HG03045 (cell line): ENCODE measurements at regions not wholly inside any gene's neighbourhood (a gene's known extent, or its start where the extent isn't known, plus 50 kb on each side); places are given as distances from the start of the nearest gene placed in this dataset.

Experiments
- ATAC-seq: cut with Tn5 transposase; IDR thresholded peaks from one replicate; pipeline ENCODE4 v1.9.1; 2021; ENCODE audit warnings: mild to moderate bottlenecking, moderate library complexity; ENCODE audit not compliant: unreplicated experiment

DNA sequence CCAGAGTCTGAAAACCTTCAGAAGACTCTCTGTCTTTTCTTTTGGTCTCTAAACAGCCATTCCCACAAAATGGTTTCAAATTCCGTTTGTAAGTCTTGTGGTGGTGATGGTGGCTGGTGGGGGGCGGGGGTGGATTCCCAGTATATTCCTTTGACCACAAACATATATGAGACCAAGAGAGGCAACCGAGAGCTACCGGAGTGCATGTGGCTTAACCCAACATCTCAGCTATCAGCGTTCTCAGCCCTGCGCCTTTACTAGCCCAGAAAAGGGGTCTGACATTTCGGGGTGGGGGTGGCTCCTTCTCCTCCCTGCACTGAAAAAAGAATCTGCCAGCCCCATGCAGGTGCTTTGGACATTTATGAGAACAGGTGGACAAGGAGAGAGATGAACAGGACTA, 621.1 kb downstream of the ACTR3B start:
- no peak for ATAC-seq

DNA sequence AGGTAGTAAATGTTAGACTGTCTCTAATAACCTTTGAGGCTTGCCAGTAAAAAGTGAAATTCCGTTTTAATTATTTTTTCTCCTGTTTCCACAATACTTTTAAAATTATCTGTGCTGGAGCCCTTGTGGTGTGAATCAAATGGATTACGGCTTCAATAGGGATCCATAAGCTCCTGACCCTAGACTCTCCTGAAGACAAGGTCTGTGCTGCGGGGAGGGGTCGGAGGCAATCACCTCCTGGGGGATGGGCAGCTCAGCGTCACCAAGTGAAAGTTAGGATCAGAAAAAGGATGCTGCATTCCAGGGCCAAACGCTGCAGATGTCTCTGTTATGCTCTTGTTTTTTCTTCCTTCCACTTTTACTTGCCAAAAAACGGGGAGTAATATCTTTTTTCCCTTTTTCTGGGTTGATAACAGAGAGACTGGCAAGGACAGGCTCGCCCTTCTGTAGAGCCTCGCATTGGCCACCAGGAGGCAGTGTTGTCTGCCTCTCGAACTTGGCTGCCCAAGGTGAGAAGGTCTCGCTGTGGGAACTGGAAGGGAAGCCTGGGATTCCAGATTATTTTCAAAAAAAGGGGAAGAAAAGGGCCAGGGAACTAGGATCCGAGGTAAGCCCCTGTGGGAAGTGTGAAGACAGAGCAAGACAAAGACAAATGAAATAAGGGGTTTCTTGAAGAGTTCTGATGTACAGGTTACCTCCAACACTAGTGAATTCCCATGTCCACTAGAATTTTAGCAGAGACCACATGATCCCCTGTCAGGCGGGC, 621.9 kb downstream of the ACTR3B start:
- peak; percentile 57 for ATAC-seq

DNA sequence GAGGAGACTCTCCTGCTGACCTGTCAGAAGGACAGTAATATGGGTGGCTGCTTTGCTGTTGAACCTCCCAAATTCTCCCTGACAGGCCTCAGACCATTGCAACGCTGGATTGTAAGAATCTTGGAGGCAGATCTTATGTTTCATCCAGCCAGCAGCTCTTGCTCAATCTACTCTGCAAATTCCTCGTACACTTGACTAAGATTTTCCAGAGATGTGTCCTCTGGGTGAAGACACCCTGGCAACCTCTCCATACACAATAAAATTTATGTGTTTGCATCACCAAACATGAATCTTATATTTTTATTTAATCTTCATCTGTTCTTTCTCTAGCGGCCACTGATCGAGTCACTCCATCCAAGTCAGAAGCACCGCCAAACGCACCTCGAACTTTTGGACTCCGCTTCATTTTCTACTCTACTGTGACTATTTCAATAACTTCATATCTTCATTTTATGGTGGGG, 623.1 kb downstream of the ACTR3B start:
- no peak for ATAC-seq

DNA sequence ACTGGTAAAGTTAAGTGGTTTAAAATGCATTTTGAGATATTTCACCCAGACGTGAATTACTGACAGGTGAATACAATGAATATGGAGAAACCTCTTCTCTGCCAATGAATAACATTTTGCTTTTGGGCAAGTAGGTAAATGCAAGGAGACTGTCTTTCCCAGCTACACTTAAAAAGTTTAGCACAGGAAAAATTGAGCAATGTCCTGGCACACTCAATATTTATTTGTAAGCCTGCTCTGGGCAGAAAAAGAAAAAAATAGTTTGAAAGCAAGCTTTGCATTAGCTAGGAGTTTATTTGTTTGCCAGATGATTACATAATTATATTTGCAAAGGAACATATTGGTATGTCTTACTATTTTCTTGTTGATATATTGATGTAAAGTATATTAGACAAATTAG, 624.2 kb downstream of the ACTR3B start:
- no peak for ATAC-seq

DNA sequence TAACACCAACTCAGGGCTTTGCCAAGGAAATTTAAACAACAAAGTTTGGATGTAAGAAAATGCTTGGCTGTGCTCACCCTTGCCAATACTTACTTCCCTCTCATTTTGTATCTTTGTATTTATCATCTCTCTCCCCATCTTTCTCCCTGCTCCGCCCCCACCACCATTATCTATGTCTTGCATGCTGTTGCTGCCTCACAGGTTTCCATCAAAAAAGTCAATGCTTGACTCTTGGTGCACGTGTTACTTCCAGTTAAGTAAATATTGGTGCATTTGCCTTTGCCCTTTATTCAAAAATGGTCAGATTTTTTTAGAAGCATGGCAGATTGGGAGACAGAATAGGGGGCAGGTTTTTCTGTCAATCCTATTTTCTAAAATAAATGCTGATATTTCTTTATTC, 626.0 kb downstream of the ACTR3B start:
- ATAC-seq = no peak

DNA sequence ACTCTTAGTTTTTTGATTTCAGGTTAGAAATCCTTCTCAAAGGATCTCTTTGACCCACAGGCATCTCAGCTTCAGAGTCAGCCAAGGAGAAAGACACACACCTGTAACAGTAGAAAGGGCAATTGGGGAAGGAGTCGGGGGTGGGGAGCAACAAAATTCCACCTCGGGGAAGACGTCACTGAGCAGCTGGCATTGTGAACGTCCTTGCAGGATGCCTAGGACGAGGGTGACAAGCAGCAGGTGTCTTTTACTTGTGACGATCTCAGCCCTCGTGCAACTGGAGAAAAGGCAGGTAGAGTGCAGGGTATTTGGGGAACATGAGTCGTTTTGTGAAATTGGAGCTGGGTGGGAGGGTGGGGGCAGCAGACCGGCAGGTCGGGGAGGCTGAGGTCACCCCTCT, 627.0 kb downstream of the ACTR3B start:
- no peak for ATAC-seq

DNA sequence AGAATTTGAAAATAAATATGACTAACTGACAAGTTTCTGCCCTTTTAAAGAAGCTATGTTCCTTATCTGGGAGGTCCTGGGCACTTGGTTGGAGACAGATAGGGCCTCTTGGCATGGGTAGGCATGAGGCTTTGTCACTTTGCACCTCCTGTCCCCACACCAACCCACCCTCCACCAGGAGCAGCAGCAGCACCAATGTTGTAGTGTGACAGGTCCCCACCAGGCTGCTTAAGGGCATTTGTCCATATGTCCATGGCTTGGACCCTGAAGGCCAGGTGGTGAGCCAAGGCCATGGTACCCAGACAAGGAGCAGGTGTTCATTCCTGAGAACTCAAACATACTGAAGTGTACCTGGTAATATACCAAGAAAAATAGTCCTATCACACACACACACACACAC, 629.1 kb downstream of the ACTR3B start:
- ATAC-seq = no peak

DNA sequence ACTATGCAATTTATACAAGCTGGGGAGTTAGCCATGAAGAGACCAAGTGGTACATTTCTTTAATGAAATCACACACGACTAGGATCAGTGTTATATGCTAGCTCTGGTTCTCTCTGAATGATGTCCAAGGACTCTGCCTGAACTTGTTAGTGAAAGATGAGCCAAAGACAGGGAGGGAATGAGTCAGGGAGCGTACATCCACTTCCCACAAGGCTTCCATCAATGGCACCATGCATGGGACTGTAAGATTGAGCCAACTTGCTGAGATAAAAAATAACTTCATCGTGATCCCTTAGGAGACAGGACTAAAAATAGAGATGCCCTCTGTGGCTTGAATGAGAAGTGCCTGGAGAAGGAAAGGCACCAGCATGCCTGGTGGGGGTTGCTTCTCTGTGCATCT, 629.7 kb downstream of the ACTR3B start:
- ATAC-seq = no peak

DNA sequence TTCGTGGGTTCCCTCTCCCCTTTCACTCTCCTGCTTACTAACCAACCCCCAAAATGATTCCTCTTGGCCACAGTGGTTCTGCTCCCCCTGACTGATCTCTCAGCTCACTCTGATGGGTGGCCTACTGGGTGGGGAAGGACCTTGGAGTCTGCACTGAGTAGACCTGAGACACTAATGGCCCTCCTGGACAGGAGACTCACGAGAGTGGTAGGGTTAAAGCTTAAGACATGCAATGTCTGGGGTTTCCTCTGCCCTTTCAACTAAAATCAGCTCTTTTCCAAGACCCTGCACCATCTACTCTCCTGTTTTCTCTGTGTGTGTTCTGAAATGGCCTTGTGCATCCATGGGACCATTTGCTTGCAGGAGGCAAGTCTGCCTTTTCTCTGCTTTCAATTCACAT, 631.4 kb downstream of the ACTR3B start:
- no peak for ATAC-seq

DNA sequence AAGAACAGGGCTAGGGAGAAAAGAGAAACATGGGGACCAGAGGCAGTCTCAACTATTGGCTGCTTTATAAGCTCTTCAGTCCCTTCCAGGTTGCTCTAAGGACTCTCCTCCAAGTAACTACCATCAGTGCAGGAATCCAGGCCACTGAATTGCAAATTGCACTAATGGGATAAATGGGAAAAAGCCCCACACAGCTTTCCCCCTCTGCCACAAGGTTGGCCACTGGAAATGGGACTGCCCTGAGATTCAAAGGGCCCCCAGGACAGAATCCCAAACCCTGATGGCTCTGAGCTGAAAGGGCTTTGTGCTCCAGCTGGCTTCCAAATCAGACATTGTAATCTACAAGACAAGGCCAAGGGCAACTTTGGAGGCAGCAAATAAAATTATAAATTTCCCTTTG, 633.2 kb downstream of the ACTR3B start:
- no peak for ATAC-seq

DNA sequence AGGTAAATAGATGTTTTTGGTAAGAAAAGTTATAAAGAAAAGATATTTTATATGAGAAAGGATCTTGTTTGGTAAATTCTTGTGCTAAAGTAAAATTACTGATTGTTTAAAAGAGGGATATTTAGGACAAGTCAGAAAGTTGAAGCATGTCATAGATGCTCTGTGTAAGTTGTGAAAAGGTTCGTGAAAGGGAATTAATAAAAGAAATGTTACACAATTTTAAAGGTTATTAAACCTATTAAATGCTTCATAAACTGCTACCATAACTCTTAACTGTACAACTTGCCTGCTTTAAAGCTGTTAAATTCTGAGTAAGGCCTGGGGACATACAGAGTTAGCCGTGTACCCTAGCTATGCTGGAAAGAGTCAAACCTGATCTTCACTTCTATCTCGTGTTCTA, 634.1 kb downstream of the ACTR3B start:
- no peak for ATAC-seq

DNA sequence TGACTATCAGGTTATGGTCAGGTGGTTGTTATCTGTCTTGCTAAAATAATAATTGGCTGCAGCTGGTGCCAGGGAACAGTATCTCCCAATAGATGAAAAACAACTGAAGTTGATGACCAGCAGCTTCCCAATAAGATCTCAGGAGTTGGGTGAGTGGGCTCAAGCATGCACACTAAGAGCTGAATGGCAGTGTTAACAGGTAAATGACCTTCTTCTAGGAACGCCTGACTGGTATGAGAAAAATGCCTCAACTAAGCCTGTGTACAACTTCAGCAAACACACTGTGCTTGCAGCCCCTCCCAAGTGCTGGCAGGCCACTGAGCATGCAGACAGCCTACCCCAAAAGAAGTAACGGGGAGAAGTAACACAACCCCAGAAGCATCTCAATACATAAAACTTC, 636.9 kb downstream of the ACTR3B start:
- ATAC-seq = no peak

DNA sequence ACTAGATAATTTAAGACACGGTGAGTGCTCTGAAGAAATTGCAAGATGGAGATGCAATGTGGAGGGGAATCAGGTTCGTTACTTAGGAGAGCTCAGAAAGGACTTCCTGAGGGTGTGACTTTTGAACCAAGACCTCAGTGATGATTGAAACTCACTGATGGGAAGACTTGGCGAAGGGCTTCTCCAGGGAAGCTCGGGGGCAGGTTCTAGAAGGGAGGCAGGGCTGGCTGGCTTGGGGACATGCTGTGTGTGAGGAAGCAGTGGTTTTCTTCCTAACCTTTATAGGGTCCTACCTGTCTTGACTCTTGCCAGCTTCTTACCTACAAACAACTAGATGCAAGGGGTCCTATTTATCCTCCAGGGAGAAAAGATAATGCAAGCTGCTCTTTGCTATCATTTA, 637.9 kb downstream of the ACTR3B start:
- no peak for ATAC-seq

DNA sequence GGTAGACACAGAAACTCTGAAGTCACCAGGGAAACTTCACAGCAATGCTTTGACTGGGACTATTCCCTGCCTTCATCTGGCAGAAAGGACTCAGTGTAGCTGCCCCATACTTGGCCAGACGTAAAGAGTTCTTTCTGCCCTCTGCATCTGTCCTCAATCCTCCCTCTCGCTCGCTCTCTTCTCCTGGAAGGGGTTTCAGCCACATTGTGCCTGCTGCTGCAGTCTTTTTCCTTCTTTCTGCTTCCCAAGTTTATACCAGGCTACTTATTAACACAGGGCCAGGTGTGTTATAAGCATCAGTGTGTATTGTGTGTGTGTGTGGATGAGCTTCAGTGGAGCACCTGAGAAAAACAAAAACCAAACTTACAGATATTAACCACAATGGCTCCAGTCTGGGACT, 638.4 kb downstream of the ACTR3B start:
- no peak for ATAC-seq

DNA sequence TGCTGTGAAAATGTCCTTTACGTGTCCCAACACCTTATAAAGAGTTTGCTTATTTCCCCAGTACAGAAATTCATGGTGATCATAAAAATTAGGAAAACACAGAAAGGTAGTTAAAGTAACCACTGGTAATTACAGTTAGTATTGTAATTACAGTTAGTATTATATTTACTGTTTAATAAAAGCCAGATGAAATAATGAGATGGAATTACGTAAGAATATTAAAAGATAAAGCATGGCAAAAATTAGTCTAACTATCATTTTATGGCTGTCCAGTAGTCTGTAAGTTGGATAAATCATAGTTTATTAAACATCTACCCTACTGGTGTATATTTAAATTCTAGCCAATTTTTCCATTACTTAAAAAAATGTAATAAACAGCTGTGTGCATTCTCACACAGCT, 638.8 kb downstream of the ACTR3B start:
- no peak for ATAC-seq

DNA sequence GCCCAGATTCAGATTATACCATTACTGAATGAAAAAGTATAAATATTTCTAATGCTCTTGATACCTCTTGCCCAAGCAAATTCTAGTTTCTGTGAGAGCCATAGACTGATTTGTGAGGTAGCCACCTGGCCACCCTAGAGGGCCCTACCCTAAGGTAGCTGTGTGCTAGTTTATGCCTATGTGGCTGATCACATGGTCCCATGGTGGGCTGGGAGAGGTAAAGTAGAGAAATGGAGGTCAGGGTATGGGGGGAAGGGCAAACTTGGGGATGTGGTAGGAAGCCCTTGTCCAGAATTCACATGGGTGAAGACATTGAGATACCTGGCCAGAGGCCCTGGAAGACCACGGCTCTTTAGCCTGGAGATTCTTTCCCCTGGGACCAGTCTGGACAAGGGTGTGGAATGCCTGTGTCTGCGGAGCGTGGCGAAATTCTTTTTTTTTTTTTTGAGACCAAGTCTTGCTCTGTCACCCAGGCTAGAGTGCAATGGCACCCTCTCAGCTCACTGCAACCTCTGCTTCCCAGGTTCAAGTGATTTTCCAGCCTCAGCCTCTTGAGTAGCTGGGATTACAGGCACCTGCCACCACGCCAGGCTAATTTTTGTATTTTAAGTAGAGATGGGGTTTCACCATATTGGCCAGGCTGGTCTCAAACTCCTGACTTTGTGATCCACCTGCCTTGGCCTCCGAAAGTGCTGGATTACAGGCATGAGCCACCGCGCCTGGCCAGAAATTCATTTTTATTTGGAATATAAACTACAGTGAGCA, 639.4 kb downstream of the ACTR3B start:
- ATAC-seq = no peak

DNA sequence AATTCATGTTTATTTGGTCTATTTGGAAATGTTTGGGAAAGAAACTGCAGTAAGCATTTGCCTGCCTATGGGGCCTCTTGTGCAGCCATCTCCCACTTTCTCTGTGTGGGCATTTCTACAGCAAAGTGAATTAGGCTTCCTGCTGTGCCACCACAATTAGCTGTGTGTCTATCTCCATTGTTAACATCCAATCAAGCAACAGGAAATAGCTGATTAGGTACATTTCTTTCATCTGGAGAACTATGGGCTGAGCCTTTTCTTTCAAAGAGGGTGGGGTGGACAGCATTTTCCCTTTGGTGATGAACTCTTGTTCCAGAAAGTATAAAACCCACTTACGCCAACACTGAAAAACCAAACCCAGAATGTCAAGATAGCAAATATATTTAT, 640.0 kb downstream of the ACTR3B start:
- ATAC-seq = no peak

DNA sequence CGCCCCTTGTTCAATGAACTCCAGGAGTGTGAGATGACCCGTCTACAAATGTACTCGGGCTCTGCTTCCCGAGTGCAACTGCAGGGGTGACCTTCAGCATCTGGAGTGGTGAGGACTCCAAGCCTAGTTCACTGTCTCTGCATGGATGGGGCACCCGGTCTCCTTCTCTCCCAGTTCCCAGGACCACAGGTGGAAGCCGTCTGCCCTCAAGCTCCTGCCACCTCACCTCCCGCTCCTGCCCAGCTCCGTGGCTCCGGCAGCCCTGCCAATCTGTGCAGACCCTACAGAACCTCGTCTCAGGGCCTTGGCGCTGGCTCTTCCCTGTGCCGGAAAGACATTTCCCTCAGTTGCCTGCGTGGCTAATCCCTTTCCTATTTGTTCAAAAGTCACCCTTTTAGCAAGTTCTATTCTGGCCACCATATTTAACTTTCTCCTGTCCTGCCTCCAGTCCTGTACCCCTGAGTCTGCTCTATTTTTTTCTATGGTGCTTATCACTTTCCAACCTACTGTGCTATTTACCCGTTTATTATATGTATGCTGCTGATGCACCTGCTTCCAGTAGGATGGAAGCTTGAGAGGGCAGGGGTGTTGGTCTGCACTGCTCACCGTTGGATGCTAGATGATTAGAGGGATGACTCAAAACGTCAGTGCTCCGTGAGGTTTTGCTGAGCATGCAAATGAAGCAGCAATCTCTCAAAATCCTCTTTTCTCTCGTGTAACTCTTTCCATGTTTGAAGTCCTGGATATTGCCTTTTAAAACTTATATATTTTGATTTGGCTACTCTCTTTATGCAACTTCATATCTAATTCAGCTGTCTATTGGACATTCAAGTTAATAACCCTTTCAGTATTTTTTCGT, 641.4 kb downstream of the ACTR3B start:
- no peak for ATAC-seq

DNA sequence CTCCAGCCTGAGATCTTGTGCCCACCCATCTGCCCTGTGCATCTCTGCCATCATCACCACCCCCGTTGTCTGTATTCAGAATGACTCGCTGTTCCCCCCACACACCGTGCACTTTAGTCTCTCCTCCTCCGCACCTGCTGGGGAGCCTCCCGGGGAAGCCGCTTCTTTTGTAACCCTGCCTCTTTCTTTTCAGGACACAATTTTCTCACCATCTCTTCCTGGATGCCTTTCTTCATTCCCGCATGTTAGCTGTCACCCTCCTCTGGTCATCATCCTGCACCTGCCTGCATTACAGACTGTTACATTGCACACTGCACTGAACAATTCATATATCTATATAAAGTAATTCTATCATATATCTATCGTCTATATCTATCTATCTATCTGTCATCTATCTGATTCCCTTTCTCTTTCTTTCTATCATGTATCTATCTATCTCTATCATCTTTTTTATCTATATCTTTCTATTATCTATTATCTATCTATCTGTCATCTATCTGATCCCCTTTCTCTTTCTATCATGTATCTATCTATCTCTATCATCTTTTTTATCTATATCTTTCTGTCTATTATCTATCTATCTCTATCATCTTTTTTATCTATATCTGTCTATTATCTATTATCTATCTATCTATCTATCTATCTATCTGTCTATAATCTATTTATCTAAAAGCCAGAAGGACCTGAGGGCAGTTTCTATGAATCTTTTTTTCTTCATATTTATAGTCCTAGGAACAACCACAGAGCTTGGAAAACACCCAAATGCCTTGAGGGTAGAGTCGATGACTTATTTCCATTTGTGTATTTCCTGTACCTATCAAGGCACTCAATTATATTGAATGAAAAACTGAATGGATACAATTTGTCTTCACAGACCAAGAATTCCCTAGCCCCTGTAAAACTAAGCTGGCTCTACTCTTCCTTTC, 642.5 kb downstream of the ACTR3B start:
- ATAC-seq = no peak

DNA sequence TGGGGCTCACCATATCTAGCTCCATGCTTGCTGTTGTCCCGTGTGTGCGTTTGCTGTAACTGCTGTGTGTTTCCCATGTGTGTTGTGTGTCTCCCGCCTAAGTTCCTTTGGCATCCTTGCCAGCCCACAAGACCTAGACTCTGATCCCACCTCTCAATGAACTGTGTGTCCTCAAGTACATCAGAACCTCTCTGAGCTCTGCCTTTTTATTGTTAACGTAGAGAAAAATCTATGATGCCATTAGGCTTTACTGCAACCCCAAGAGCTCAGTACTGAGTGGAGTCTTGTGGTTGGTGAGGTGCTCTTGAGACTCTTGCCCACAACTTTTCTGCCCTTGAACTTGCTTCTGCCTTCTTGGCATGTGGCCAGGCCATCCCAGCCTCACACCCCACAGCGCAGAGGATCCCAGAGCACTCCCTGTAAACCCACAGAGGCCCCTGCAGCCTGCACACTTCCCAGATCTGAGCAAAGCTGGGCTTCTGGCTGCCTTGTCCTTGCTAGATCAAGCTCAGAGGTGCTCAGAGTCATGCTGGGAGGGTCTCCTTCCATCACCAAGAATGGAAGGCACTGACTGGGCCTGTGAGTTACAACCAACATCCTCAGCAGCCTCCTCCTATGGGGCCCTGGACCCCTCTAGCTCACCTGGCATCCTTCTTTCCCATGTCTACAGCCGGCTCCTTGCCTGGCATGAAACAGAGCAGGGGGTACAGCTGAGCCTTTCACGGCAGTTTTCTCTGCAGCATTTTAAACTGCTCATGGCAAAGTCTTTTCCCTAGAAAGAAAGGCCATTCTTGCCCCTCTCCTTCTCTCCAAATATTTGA, 643.4 kb downstream of the ACTR3B start:
- no peak for ATAC-seq
